Chondrocyte (in vitro differentiated cells): ENCODE measurements at regions not wholly inside any gene's neighbourhood (a gene's known extent, or its start where the extent isn't known, plus 50 kb on each side); places are given as distances from the start of the nearest gene placed in this dataset.

Source experiments
- DNase-seq: peaks from one replicate; pipeline ENCODE4 v3.0.0; 2021; ENCODE audit warnings: mixed read lengths, low spot score
- H3K27ac Mint-ChIP-seq: one replicate; pipeline ENCODE4 v1.8.0; 2021; ENCODE audit warnings: mild to moderate bottlenecking, moderate library complexity, mixed read lengths; ENCODE audit not compliant: unreplicated experiment
- H3K27me3 Mint-ChIP-seq: 2 replicates; pipeline ENCODE4 v1.8.0; 2021; ENCODE audit warnings: low read depth, mixed read lengths
- H3K36me3 Mint-ChIP-seq: 2 replicates; pipeline ENCODE4 v1.8.0; 2021; ENCODE audit warnings: low read depth, mixed read lengths
- H3K4me1 Mint-ChIP-seq: 2 replicates; pipeline ENCODE4 v1.8.0; 2021; ENCODE audit warnings: low read depth, mild to moderate bottlenecking, mixed read lengths
- H3K4me3 Mint-ChIP-seq: one replicate; pipeline ENCODE4 v1.8.0; 2021; ENCODE audit warnings: mild to moderate bottlenecking, moderate library complexity, mixed read lengths; ENCODE audit not compliant: unreplicated experiment
- H3K9me3 Mint-ChIP-seq: 2 replicates; pipeline ENCODE4 v1.8.0; 2021; ENCODE audit warnings: low read depth, mixed read lengths
- TF ChIP-seq, protein P1 (sequence below): fragments of 200-600 bp; sonication (generic); IDR thresholded peaks from 2 replicates; pipeline ENCODE4 v1.5.0; 2021; ENCODE audit warnings: antibody characterized with exemption, mild to moderate bottlenecking, moderate library complexity

DNA sequence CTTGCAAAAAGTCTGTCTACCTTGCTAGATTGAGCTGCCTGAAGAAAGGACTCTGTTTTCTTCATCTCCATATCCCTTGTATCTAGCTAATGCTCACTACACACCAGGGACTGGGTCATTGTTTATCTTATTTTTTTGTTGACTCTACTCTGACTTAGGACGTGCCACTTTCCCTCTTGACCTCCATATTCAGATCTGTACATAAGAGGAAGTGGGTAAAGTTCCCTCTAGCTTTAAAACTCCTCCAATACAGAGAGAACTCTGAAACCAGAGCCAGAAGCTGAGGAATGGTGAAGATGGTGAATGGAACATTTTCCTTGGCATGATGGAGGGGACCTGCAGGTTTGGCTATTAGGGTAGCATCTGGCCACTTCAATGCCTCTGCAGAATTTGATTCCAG, 2026.1 kb upstream of the TENM3 start:
- Mint-ChIP-seq H3K27ac (no peak overlapping the region), H3K36me3 (no peaks in the 10 kb centered on the region), H3K27me3 (no peaks in the 10 kb centered on the region), H3K4me3 (no peak overlapping the region), H3K4me1 (no peaks in the 10 kb centered on the region), H3K9me3 (peaks cover 10% of the 10 kb centered on the region)
- DNase-seq = no peak
- TF ChIP-seq, protein P1, sequence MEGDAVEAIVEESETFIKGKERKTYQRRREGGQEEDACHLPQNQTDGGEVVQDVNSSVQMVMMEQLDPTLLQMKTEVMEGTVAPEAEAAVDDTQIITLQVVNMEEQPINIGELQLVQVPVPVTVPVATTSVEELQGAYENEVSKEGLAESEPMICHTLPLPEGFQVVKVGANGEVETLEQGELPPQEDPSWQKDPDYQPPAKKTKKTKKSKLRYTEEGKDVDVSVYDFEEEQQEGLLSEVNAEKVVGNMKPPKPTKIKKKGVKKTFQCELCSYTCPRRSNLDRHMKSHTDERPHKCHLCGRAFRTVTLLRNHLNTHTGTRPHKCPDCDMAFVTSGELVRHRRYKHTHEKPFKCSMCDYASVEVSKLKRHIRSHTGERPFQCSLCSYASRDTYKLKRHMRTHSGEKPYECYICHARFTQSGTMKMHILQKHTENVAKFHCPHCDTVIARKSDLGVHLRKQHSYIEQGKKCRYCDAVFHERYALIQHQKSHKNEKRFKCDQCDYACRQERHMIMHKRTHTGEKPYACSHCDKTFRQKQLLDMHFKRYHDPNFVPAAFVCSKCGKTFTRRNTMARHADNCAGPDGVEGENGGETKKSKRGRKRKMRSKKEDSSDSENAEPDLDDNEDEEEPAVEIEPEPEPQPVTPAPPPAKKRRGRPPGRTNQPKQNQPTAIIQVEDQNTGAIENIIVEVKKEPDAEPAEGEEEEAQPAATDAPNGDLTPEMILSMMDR = no peak

DNA sequence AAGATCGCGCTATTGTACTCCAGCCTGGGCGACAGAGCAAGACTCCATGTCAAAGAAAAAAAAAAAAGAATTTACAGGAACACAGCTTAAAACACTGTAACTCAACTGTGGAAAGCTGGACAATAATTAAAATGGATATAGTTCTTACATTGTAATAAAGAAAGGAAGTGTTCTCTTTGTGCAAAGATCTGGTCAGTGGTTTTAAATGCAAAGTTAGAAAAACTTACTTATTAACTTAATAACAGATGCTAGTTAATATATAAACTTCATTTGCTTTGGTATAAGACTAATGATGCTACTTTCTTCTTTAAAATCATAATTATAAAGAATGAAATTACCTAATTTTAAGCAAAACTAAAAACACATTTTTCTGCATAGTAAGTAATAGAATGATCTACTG, 2024.1 kb upstream of the TENM3 start:
- H3K4me3 Mint-ChIP-seq = no peak overlapping the region
- H3K4me1 Mint-ChIP-seq = no peaks in the 10 kb centered on the region
- H3K9me3 Mint-ChIP-seq = peaks cover 14% of the 10 kb centered on the region
- no peaks in the 10 kb centered on the region for H3K27me3 Mint-ChIP-seq
- no peak overlapping the region for H3K27ac Mint-ChIP-seq
- no peak for DNase-seq
- H3K36me3 Mint-ChIP-seq = no peaks in the 10 kb centered on the region
- TF ChIP-seq, protein P1 = no peak

DNA sequence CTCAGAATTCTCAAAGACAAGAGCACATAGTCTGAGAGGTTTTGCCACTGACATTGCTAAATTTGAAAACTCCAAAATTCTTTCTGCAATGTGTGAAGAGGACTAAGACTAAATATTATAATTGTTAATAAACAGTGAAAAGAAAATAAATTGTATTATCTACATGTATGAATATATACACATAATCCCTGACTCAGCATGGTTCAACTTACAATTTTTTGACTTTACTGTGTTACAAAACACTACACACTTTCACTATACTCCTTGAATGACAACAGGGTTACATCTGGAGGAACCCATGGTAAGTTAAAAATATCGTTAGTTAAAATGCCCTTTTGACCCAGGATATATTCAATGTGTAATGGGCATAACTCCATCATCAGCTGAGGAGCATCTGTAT, 2017.2 kb upstream of the TENM3 start:
- DNase-seq = no peak
- H3K4me3 Mint-ChIP-seq = no peak overlapping the region
- TF ChIP-seq, protein P1 = no peak
- peaks cover 8% of the 10 kb centered on the region for H3K9me3 Mint-ChIP-seq
- no peaks in the 10 kb centered on the region for H3K27me3 Mint-ChIP-seq
- H3K4me1 Mint-ChIP-seq = no peaks in the 10 kb centered on the region
- H3K27ac Mint-ChIP-seq = no peak overlapping the region
- no peaks in the 10 kb centered on the region for H3K36me3 Mint-ChIP-seq

DNA sequence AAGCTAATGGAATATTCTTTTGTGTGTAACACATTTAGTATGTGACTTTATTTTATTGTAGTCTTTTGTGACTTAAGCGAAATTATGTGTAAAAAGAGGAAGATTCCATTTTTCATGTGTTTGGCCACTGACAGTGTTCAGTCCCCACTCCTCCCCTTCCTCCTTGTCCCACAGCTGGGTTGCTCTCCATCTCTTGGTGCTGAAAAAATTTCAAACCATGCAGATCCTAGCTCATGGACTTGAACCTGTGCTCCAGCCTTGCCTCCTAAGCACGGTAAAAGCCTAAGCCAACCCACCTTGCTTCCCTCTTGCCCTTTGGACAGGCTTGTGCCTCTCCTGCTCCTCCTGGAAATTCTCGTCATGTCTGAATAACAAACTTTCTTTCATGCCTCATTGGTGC, 2008.5 kb upstream of the TENM3 start:
- TF ChIP-seq, protein P1 = no peak
- H3K36me3 Mint-ChIP-seq = no peaks in the 10 kb centered on the region
- no peak overlapping the region for H3K27ac Mint-ChIP-seq
- H3K4me3 Mint-ChIP-seq = no peak overlapping the region
- no peaks in the 10 kb centered on the region for H3K4me1 Mint-ChIP-seq
- no peak for DNase-seq
- peaks cover 7% of the 10 kb centered on the region for H3K27me3 Mint-ChIP-seq
- peaks cover 2% of the 10 kb centered on the region for H3K9me3 Mint-ChIP-seq

DNA sequence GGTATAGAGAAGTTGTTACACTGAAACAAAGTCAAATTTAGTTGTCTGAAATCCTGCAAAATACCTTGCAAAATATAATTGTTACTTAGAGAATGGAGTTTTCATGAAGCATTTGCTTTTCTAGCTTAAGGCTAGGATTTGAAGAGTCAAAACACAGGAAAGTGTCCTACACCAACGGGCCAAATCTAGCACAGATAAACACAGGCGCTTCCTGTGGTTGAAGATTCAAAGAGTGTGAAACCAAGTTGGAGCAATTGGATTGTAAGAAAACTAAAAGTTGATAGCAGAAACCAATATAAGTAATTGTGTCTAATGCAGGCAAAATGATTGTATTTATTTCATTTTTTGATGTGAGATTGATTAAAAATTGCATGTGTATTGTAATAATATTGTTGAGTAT, 2002.5 kb upstream of the TENM3 start:
- peaks cover under 1% of the 10 kb centered on the region for H3K9me3 Mint-ChIP-seq
- no peaks in the 10 kb centered on the region for H3K4me1 Mint-ChIP-seq
- H3K27ac Mint-ChIP-seq = no peak overlapping the region
- TF ChIP-seq, protein P1 = no peak
- no peak overlapping the region for H3K4me3 Mint-ChIP-seq
- H3K36me3 Mint-ChIP-seq = no peaks in the 10 kb centered on the region
- no peaks in the 10 kb centered on the region for H3K27me3 Mint-ChIP-seq
- no peak for DNase-seq
